ENCODE measurements at regions not wholly inside any gene's neighbourhood (a gene's known extent, or its start where the extent isn't known, plus 50 kb on each side); places are given as distances from the start of the nearest gene placed in this dataset.
"Not testable (repeated sequence)": the region's sequence is repeated elsewhere in the genome, so short reads cannot be mapped to it uniquely, and the experiment has no call there.

GRCh38 chr3:195989921-195990840 lies 81.8 kb upstream of the TNK2 start:
- TF ChIP-seq CTCF (IDR thresholded peaks at IDR 0.05; ENCODE audit: control extremely low read depth in 1 of 3, insufficient read depth in 1 of 3, low read depth in 1 of 3, low read length in 3 of 3); POLR2A (IDR thresholded peaks at IDR 0.05; ENCODE audit: control extremely low read depth in 1 of 2, low read depth in 2 of 2, low read length in 2 of 2); RAD21 (IDR thresholded peaks at IDR 0.05 in 1 of 2, conservative IDR thresholded peaks at IDR 0.05 in 1 of 2; ENCODE audit: low read depth in 2 of 2, low read length in 2 of 2); GABPA (IDR thresholded peaks at IDR 0.05; ENCODE audit: borderline replicate concordance, insufficient read depth, low read length); EZH2 (IDR thresholded peaks at IDR 0.05; ENCODE audit: low read depth, low read length, severe bottlenecking); USF2 (IDR thresholded peaks at IDR 0.05; ENCODE audit: low read length): not testable (repeated sequence)

Measured in H1 (cell line).